Uterus (tissue), 2 donors: ENCODE measurements at regions not wholly inside any gene's neighbourhood (a gene's known extent, or its start where the extent isn't known, plus 50 kb on each side); places are given as distances from the start of the nearest gene placed in this dataset.

Experiments
- POLR2A ChIP-seq, 2 donors: fragments of 450-650 bp; IDR thresholded peaks; one replicate each; pipeline ENCODE4 v1.6.1; 2016; ENCODE audit warnings: antibody characterized with exemption in 2 of 2, mild to moderate bottlenecking in 1 of 2, moderate library complexity in 1 of 2
- TF ChIP-seq, protein P1 (sequence below), 4 experiments: fragments of 200-600 bp in 2 of 4; fragments of 450-650 bp in 2 of 4; sonication (generic) in 2 of 4; IDR thresholded peaks; one replicate each; pipeline ENCODE4 v1.5.1; 2016 to 2019; ENCODE audit warnings: antibody characterized with exemption in 4 of 4, mild to moderate bottlenecking in 2 of 4, moderate library complexity in 1 of 4

DNA sequence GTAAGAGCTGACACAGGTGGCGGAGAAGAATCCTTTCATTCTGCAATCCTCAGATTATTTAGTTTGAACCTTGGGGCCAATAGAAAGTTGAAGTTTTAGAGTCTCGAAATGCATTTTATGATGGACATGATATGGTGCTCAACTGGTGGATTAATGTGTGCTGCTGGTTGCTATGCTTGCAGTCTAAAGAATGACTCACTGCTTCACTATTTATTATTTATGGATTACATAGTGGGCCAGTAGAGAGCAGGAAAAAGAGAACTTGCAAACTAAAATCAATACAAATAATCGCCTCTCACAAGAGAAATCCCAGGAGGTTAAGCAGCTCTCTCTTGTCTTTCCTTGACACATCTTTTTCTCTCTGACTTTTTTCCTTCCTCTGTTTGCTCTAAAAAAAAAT lies 2326.8 kb upstream of the AGA start:
- TF ChIP-seq POLR2A (IDR thresholded peaks at IDR 0.05), result no peak
- TF ChIP-seq, protein P1, sequence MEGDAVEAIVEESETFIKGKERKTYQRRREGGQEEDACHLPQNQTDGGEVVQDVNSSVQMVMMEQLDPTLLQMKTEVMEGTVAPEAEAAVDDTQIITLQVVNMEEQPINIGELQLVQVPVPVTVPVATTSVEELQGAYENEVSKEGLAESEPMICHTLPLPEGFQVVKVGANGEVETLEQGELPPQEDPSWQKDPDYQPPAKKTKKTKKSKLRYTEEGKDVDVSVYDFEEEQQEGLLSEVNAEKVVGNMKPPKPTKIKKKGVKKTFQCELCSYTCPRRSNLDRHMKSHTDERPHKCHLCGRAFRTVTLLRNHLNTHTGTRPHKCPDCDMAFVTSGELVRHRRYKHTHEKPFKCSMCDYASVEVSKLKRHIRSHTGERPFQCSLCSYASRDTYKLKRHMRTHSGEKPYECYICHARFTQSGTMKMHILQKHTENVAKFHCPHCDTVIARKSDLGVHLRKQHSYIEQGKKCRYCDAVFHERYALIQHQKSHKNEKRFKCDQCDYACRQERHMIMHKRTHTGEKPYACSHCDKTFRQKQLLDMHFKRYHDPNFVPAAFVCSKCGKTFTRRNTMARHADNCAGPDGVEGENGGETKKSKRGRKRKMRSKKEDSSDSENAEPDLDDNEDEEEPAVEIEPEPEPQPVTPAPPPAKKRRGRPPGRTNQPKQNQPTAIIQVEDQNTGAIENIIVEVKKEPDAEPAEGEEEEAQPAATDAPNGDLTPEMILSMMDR (IDR thresholded peaks at IDR 0.05), result no peak
